ENCODE measurements at regions not wholly inside any gene's neighbourhood (a gene's known extent, or its start where the extent isn't known, plus 50 kb on each side); places are given as distances from the start of the nearest gene placed in this dataset.

DNA sequence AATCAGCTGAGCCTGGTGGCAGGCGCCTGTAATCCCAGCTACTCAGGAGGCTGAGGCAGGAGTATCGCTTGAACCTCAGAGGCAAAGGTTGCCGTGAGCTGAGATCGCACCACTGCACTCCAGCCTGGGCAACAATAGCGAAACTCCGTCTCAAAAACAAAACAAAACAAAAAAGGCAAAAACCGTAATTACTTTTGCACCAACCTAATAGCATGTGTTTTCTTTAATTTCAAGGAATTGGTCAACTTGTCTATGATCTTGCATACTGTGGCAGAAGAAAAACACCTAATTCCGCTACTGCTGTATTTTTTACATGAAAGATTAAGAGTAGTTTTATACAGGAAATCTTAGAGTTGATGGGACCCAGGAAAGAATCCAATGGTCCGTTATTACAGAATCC lies 241.2 kb downstream of the COL4A1 start:
- Histone ChIP-seq H3K79me1 (ENCODE audit: insufficient read depth, low read depth, low read length, poor library complexity, severe bottlenecking) (no peaks in the 10 kb centered on the region), H4K8ac (replicated peaks; ENCODE audit: insufficient read length, low read depth, low read length) (no peak overlapping the region), H3K18ac (ENCODE audit: insufficient read length, low read depth, low read length) (no peak overlapping the region), H2BK120ac (ENCODE audit: low read depth, low read length, poor library complexity, severe bottlenecking) (no peak overlapping the region), H3K9me3 (ENCODE audit: control insufficient read depth, low read depth, low read length) (no peaks in the 10 kb centered on the region), H3K56ac (ENCODE audit: insufficient read length, low read depth, low read length) (no peak overlapping the region), H2AK5ac (ENCODE audit: insufficient read length, low read length) (no peak overlapping the region), H2BK15ac (ENCODE audit: low read depth, low read length) (no peak overlapping the region), H3K79me2 (ENCODE audit: insufficient read depth, low read length) (no peaks in the 10 kb centered on the region), H3K23ac (ENCODE audit: insufficient read length, low read depth, low read length) (no peak overlapping the region), H3K4ac (ENCODE audit: low read depth, low read length) (no peak overlapping the region), H3K27ac (ENCODE audit: insufficient read length, low read depth, low read length) (no peak overlapping the region), H2BK20ac (ENCODE audit: low read depth, low read length, poor library complexity, severe bottlenecking) (no peak overlapping the region), H4K20me1 (ENCODE audit: control insufficient read depth, insufficient read depth, insufficient read length) (no peaks in the 10 kb centered on the region), H3K4me2 (ENCODE audit: insufficient read depth, insufficient read length, low read length) (no peak overlapping the region), H2BK5ac (ENCODE audit: insufficient read length, low read length) (no peak overlapping the region), H3K9ac (ENCODE audit: extremely low read depth, insufficient read length, low read length) (no peak overlapping the region), H4K91ac (ENCODE audit: insufficient read length, low read depth, low read length) (no peak overlapping the region), H2BK12ac (ENCODE audit: insufficient read length, low read depth, low read length) (no peak overlapping the region), H3T11ph (ENCODE audit: low read length) (no peak overlapping the region), H4K5ac (ENCODE audit: insufficient read length, low read depth, low read length) (no peak overlapping the region), H3K23me2 (ENCODE audit: insufficient read length, low read depth, low read length, poor library complexity, severe bottlenecking) (no peaks in the 10 kb centered on the region), H2AFZ (ENCODE audit: low read length) (no peak overlapping the region), H3K4me1 (ENCODE audit: insufficient read depth, low read length) (no peaks in the 10 kb centered on the region), H3K14ac (ENCODE audit: insufficient read depth, low read length) (no peak overlapping the region), H3K27me3 (ENCODE audit: insufficient read depth, low read length) (no peaks in the 10 kb centered on the region)
- H3K9me3 Mint-ChIP-seq = no peaks in the 10 kb centered on the region; a peak in 2 of 5 replicates
- no peaks in the 10 kb centered on the region for H3K27me3 Mint-ChIP-seq (ENCODE audit: low read depth)
- no peak overlapping the region for H3K27ac Mint-ChIP-seq
- H3K36me3 Mint-ChIP-seq (ENCODE audit: insufficient read depth in 1 of 3, low read depth in 3 of 3) = no peaks in the 10 kb centered on the region
- TF ChIP-seq, protein P1, sequence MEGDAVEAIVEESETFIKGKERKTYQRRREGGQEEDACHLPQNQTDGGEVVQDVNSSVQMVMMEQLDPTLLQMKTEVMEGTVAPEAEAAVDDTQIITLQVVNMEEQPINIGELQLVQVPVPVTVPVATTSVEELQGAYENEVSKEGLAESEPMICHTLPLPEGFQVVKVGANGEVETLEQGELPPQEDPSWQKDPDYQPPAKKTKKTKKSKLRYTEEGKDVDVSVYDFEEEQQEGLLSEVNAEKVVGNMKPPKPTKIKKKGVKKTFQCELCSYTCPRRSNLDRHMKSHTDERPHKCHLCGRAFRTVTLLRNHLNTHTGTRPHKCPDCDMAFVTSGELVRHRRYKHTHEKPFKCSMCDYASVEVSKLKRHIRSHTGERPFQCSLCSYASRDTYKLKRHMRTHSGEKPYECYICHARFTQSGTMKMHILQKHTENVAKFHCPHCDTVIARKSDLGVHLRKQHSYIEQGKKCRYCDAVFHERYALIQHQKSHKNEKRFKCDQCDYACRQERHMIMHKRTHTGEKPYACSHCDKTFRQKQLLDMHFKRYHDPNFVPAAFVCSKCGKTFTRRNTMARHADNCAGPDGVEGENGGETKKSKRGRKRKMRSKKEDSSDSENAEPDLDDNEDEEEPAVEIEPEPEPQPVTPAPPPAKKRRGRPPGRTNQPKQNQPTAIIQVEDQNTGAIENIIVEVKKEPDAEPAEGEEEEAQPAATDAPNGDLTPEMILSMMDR (conservative IDR thresholded peaks at IDR 0.05) = no peak
- no CpG with 5 or more reads among the region's 9 CpGs for WGBS (ENCODE audit: extremely low coverage, insufficient read length, low lambda C conversion rate)
- H3K4me3 Mint-ChIP-seq = no peak overlapping the region; a peak in 1 of 5 replicates
- H3K4me1 Mint-ChIP-seq = peaks cover 13% of the 10 kb centered on the region in 2 experiments
- no peak for DNase-seq
